Neural progenitor cell (in vitro differentiated cells): ENCODE measurements at regions not wholly inside any gene's neighbourhood (a gene's known extent, or its start where the extent isn't known, plus 50 kb on each side); places are given as distances from the start of the nearest gene placed in this dataset.

Experiments used
- EZH2phosphoT487 ChIP-seq: fragments of 200-600 bp; sonication (generic); IDR thresholded peaks from 2 replicates; pipeline ENCODE4 v1.6.1; 2017; ENCODE audit warnings: antibody characterized with exemption
- TF ChIP-seq, protein P1 (sequence below): fragments of 200-600 bp; sonication (generic); IDR thresholded peaks from 2 replicates; pipeline ENCODE4 v1.5.1; 2017; ENCODE audit warnings: antibody characterized with exemption, mild to moderate bottlenecking

DNA sequence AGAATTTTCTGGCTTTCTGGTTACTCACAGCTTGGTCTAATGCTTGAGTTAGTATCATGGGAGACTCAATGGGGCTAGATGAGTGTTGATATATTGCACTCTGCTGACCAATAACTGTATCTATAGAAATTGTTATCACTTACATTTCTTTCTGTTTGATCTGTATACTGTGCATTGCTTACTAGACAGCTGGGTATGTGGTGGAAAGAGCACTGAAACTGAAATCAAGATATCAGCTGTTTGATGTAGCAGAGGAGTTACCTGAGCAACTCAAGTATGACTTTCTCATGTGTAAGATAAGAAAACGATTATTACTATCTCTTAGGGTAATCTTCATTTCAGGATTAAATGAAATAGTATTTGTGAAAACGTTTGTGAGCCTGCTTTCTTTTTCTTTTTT lies 183.0 kb downstream of the SLC15A5 start:
- TF ChIP-seq, protein P1, sequence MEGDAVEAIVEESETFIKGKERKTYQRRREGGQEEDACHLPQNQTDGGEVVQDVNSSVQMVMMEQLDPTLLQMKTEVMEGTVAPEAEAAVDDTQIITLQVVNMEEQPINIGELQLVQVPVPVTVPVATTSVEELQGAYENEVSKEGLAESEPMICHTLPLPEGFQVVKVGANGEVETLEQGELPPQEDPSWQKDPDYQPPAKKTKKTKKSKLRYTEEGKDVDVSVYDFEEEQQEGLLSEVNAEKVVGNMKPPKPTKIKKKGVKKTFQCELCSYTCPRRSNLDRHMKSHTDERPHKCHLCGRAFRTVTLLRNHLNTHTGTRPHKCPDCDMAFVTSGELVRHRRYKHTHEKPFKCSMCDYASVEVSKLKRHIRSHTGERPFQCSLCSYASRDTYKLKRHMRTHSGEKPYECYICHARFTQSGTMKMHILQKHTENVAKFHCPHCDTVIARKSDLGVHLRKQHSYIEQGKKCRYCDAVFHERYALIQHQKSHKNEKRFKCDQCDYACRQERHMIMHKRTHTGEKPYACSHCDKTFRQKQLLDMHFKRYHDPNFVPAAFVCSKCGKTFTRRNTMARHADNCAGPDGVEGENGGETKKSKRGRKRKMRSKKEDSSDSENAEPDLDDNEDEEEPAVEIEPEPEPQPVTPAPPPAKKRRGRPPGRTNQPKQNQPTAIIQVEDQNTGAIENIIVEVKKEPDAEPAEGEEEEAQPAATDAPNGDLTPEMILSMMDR, result no peak
- no peak for TF ChIP-seq EZH2phosphoT487
